H9 (cell line): ENCODE measurements at regions not wholly inside any gene's neighbourhood (a gene's known extent, or its start where the extent isn't known, plus 50 kb on each side); places are given as distances from the start of the nearest gene placed in this dataset.

ENCODE experiments used
- DNase-seq: peaks from one replicate; pipeline ENCODE4 v3.0.0-alpha.2; 2017
- H2AFZ ChIP-seq: one replicate; pipeline ENCODE4 v1.6.1; 2013; ENCODE audit warnings: mild to moderate bottlenecking, low read length, control low read depth, moderate library complexity
- H2AK5ac ChIP-seq: 2 replicates; pipeline ENCODE4 v1.6.1; 2013; ENCODE audit warnings: low read length, control low read depth, mixed read lengths; ENCODE audit not compliant: insufficient read length
- H2BK120ac ChIP-seq: one replicate; pipeline ENCODE4 v1.6.1; 2013; ENCODE audit warnings: low read depth, mild to moderate bottlenecking, low read length, control low read depth, inconsistent platforms; ENCODE audit not compliant: poor library complexity, severe bottlenecking
- H2BK12ac ChIP-seq: 2 replicates; pipeline ENCODE4 v1.6.1; 2013; ENCODE audit warnings: low read length, control low read depth, mixed read lengths, low read depth; ENCODE audit not compliant: insufficient read length
- H2BK15ac ChIP-seq: 2 replicates; pipeline ENCODE4 v1.6.1; 2013; ENCODE audit warnings: low read depth, low read length, control low read depth
- H2BK20ac ChIP-seq: one replicate; pipeline ENCODE4 v1.6.1; 2013; ENCODE audit warnings: low read depth, mild to moderate bottlenecking, low read length, control low read depth, inconsistent platforms; ENCODE audit not compliant: poor library complexity, severe bottlenecking
- H2BK5ac ChIP-seq: 2 replicates; pipeline ENCODE4 v1.6.1; 2013; ENCODE audit warnings: low read length, control low read depth, mixed read lengths; ENCODE audit not compliant: insufficient read length
- H3K14ac ChIP-seq: 2 replicates; pipeline ENCODE4 v1.6.1; 2013; ENCODE audit warnings: low read length, control low read depth; ENCODE audit not compliant: insufficient read depth
- H3K18ac ChIP-seq: 2 replicates; pipeline ENCODE4 v1.6.1; 2013; ENCODE audit warnings: low read depth, mild to moderate bottlenecking, mixed read lengths, low read length, control low read depth; ENCODE audit not compliant: insufficient read length
- H3K23ac ChIP-seq: 2 replicates; pipeline ENCODE4 v1.6.1; 2013; ENCODE audit warnings: low read length, control low read depth, mixed read lengths, low read depth; ENCODE audit not compliant: insufficient read length
- H3K23me2 ChIP-seq: 2 replicates; pipeline ENCODE4 v1.6.1; 2013; ENCODE audit warnings: low read depth, mild to moderate bottlenecking, mixed read lengths, low read length, control low read depth; ENCODE audit not compliant: insufficient read length, poor library complexity, severe bottlenecking
- H3K27ac ChIP-seq: 2 replicates; pipeline ENCODE4 v1.5.1; 2013; ENCODE audit warnings: low read length, control low read depth, mixed read lengths, low read depth; ENCODE audit not compliant: insufficient read length
- H3K27me3 ChIP-seq: 2 replicates; pipeline ENCODE4 v1.6.1; 2013; ENCODE audit warnings: low read length, control low read depth, inconsistent platforms; ENCODE audit not compliant: insufficient read depth
- H3K4ac ChIP-seq: 2 replicates; pipeline ENCODE4 v1.6.1; 2013; ENCODE audit warnings: low read depth, mild to moderate bottlenecking, control low read depth, inconsistent platforms, low read length, moderate library complexity
- H3K4me1 ChIP-seq: 2 replicates; pipeline ENCODE4 v1.6.1; 2013; ENCODE audit warnings: low read length, control low read depth, inconsistent platforms; ENCODE audit not compliant: insufficient read depth
- H3K4me2 ChIP-seq: 2 replicates; pipeline ENCODE4 v1.6.1; 2013; ENCODE audit warnings: low read length, control low read depth, mixed read lengths; ENCODE audit not compliant: insufficient read length, insufficient read depth
- H3K56ac ChIP-seq: 2 replicates; pipeline ENCODE4 v1.6.1; 2013; ENCODE audit warnings: low read depth, mild to moderate bottlenecking, mixed read lengths, low read length, control low read depth; ENCODE audit not compliant: insufficient read length
- H3K79me1 ChIP-seq: 2 replicates; pipeline ENCODE4 v1.6.1; 2013; ENCODE audit warnings: low read depth, mild to moderate bottlenecking, moderate library complexity, low read length, control low read depth, inconsistent platforms; ENCODE audit not compliant: insufficient read depth, poor library complexity, severe bottlenecking
- H3K79me2 ChIP-seq: 2 replicates; pipeline ENCODE4 v1.6.1; 2013; ENCODE audit warnings: low read length, control low read depth, inconsistent platforms; ENCODE audit not compliant: insufficient read depth
- H3K9ac ChIP-seq: 2 replicates; pipeline ENCODE4 v1.6.1; 2013; ENCODE audit warnings: low read length, control low read depth, mixed read lengths; ENCODE audit not compliant: insufficient read length; ENCODE audit errors: extremely low read depth
- H3K9me3 ChIP-seq: one replicate; pipeline ENCODE4 v1.6.1; 2013; ENCODE audit warnings: low read depth, low read length, inconsistent platforms; ENCODE audit not compliant: control insufficient read depth
- H3T11ph ChIP-seq: one replicate; pipeline ENCODE4 v1.6.1; 2013; ENCODE audit warnings: mild to moderate bottlenecking, low read length, control low read depth, inconsistent platforms
- H4K20me1 ChIP-seq: one replicate; pipeline ENCODE4 v1.6.1; 2013; ENCODE audit not compliant: control insufficient read depth, insufficient read length, insufficient read depth
- H4K5ac ChIP-seq: 2 replicates; pipeline ENCODE4 v1.6.1; 2013; ENCODE audit warnings: low read depth, mild to moderate bottlenecking, mixed read lengths, low read length, control low read depth; ENCODE audit not compliant: insufficient read length
- H4K8ac ChIP-seq: replicated peaks from 2 replicates; pipeline ENCODE4 v1.6.1; 2013; ENCODE audit warnings: low read length, control low read depth, mixed read lengths, low read depth; ENCODE audit not compliant: insufficient read length
- H4K91ac ChIP-seq: 2 replicates; pipeline ENCODE4 v1.6.1; 2013; ENCODE audit warnings: low read depth, mild to moderate bottlenecking, moderate library complexity, mixed read lengths, low read length, control low read depth; ENCODE audit not compliant: insufficient read length
- H3K27ac Mint-ChIP-seq, 3 experiments: 2 replicates in 2 of 3; 3 replicates in 1 of 3; pipeline ENCODE4 v1.8.0; 2020 to 2021; ENCODE audit warnings: mixed read lengths in 3 of 3, mild to moderate bottlenecking in 1 of 3, moderate library complexity in 1 of 3
- H3K27me3 Mint-ChIP-seq: 2 replicates; pipeline ENCODE4 v1.8.0; 2021; ENCODE audit warnings: low read depth, mild to moderate bottlenecking, moderate library complexity, mixed read lengths
- H3K36me3 Mint-ChIP-seq, 3 experiments: 2 replicates in 2 of 3; 3 replicates in 1 of 3; pipeline ENCODE4 v1.8.0; 2020 to 2021; ENCODE audit warnings: low read depth in 3 of 3, mixed read lengths in 3 of 3; ENCODE audit not compliant: insufficient read depth in 1 of 3
- H3K4me1 Mint-ChIP-seq, 2 experiments: 2 replicates each; pipeline ENCODE4 v1.8.0; 2020; ENCODE audit warnings: mixed read lengths in 2 of 2
- H3K4me3 Mint-ChIP-seq, 2 experiments: 2 replicates in 1 of 2; 3 replicates in 1 of 2; pipeline ENCODE4 v1.8.0; 2020 to 2021; ENCODE audit warnings: mild to moderate bottlenecking in 2 of 2, mixed read lengths in 2 of 2, moderate library complexity in 1 of 2
- H3K9me3 Mint-ChIP-seq, 2 experiments: 2 replicates in 1 of 2; 3 replicates in 1 of 2; pipeline ENCODE4 v1.8.0; 2020; ENCODE audit warnings: mild to moderate bottlenecking in 2 of 2, mixed read lengths in 2 of 2, moderate library complexity in 1 of 2
- WGBS: extraction: QIAGEN DNeasy Blood & Tissue Kit; methylation state at CpG from one replicate; pipeline ENCODE4 v1.1.7; 2013; ENCODE audit warnings: missing lambda C conversion rate, low lambda C conversion rate, mixed read lengths; ENCODE audit not compliant: insufficient read length; ENCODE audit errors: extremely low coverage; 5-methylcytosine and 5-hydroxymethylcytosine counted together
- TF ChIP-seq, protein P1 (sequence below): fragments of 200-600 bp; sonication (generic); conservative IDR thresholded peaks from 3 replicates; pipeline ENCODE4 v1.8.0; 2021; ENCODE audit warnings: antibody characterized with exemption, mild to moderate bottlenecking

DNA sequence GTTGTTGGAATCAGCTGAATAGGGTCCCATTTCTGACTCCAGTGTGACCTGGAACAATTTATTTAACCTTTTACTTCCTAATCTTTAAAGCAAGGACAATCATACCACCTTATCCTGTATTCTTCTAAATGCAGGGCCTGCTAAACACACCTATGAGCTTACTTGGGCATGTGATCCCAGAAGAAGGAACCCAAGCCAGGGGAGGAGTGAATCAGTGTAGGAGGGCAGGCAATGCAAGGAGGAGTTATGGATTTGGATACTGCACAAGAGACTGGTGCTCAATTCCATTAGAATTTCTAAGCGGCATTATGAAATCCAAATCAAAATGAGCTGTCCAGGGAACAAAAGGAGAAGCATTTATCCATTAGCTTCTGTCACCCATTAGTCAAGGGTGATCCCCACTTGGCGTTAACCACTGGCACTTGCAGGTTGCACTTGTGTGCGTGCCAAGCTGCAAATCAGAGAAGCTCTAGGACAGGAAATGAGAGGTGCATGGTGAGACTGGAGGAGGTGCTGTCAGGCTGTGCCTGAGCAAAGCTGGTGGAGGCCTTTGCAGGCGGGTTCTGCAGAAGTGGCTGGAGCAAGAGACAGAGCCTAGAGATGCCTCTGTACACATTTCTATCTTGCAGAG is 297.2 kb upstream of the PLXNA2 start:
- H2BK12ac ChIP-seq = no peak overlapping the region
- no peak overlapping the region for H3K18ac ChIP-seq
- no peaks in the 10 kb centered on the region for H3K9me3 ChIP-seq
- H3K9ac ChIP-seq = no peak overlapping the region
- no peak overlapping the region for H4K5ac ChIP-seq
- no peak overlapping the region for H2BK5ac ChIP-seq
- no peak overlapping the region for H4K8ac ChIP-seq
- no peak overlapping the region for H2AFZ ChIP-seq
- Mint-ChIP-seq H3K36me3 (no peaks in the 10 kb centered on the region), H3K4me1 (peaks cover 14 to 18% of the 10 kb centered on the region in 2 experiments), H3K9me3 (no peaks in the 10 kb centered on the region), H3K4me3 (no peak overlapping the region), H3K27ac (no peak overlapping the region), H3K27me3 (no peaks in the 10 kb centered on the region)
- H3K14ac ChIP-seq = no peak overlapping the region
- no peak overlapping the region for H2BK20ac ChIP-seq
- H3K23me2 ChIP-seq = no peaks in the 10 kb centered on the region
- no peaks in the 10 kb centered on the region for H3K4me1 ChIP-seq
- WGBS = no CpG with 5 or more reads among the region's 4 CpGs
- H3K79me2 ChIP-seq = no peaks in the 10 kb centered on the region
- H4K20me1 ChIP-seq = no peaks in the 10 kb centered on the region
- H3K4ac ChIP-seq = no peak overlapping the region
- no peak overlapping the region for H2BK120ac ChIP-seq
- DNase-seq = no peak
- H3K4me2 ChIP-seq = no peak overlapping the region
- H4K91ac ChIP-seq = no peak overlapping the region
- H3K56ac ChIP-seq = no peak overlapping the region
- no peaks in the 10 kb centered on the region for H3K79me1 ChIP-seq
- no peak overlapping the region for H2BK15ac ChIP-seq
- TF ChIP-seq, protein P1, sequence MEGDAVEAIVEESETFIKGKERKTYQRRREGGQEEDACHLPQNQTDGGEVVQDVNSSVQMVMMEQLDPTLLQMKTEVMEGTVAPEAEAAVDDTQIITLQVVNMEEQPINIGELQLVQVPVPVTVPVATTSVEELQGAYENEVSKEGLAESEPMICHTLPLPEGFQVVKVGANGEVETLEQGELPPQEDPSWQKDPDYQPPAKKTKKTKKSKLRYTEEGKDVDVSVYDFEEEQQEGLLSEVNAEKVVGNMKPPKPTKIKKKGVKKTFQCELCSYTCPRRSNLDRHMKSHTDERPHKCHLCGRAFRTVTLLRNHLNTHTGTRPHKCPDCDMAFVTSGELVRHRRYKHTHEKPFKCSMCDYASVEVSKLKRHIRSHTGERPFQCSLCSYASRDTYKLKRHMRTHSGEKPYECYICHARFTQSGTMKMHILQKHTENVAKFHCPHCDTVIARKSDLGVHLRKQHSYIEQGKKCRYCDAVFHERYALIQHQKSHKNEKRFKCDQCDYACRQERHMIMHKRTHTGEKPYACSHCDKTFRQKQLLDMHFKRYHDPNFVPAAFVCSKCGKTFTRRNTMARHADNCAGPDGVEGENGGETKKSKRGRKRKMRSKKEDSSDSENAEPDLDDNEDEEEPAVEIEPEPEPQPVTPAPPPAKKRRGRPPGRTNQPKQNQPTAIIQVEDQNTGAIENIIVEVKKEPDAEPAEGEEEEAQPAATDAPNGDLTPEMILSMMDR = no peak
- H3K27ac ChIP-seq = no peak overlapping the region
- no peaks in the 10 kb centered on the region for H3K27me3 ChIP-seq
- H3T11ph ChIP-seq = no peak overlapping the region
- no peak overlapping the region for H2AK5ac ChIP-seq
- H3K23ac ChIP-seq = no peak overlapping the region
